SK-N-SH treated with all-trans-retinoic acid at 6 μM for 48 hours (cell line): ENCODE measurements at regions not wholly inside any gene's neighbourhood (a gene's known extent, or its start where the extent isn't known, plus 50 kb on each side); places are given as distances from the start of the nearest gene placed in this dataset.
"Not testable (repeated sequence)": the region's sequence is repeated elsewhere in the genome, so short reads cannot be mapped to it uniquely, and the experiment has no call there.

Experiments used
- ATAC-seq: fragments of 200-7000 bp; cut with Tn5 transposase; 3 replicates; pipeline ENCODE4 v1.9.1; 2020; ENCODE audit warnings: mild to moderate bottlenecking, moderate library complexity
- ARNTL ChIP-seq: fragments of 450-650 bp; formaldehyde crosslinking; IDR thresholded peaks from 2 replicates; pipeline ENCODE4 v1.5.0; 2020; ENCODE audit warnings: low read depth, mild to moderate bottlenecking, moderate library complexity, borderline replicate concordance
- CREB5 ChIP-seq: fragments of 250-450 bp; sonication (Bioruptor Pico); IDR thresholded peaks from 2 replicates; pipeline ENCODE4 v1.5.1; 2020; ENCODE audit warnings: low read depth, mild to moderate bottlenecking, moderate library complexity
- GLIS3 ChIP-seq: fragments of 250-450 bp; sonication (Bioruptor Pico); IDR thresholded peaks from 2 replicates; pipeline ENCODE4 v1.5.0; 2020; ENCODE audit warnings: mild to moderate bottlenecking, moderate library complexity
- ISL1 ChIP-seq: fragments of 250-450 bp; sonication (Bioruptor Pico); IDR thresholded peaks from 2 replicates; pipeline ENCODE4 v2.1.2; 2022; ENCODE audit warnings: mild to moderate bottlenecking, moderate library complexity
- OSR1 ChIP-seq: fragments of 250-450 bp; sonication (Bioruptor Pico); IDR thresholded peaks from 2 replicates; pipeline ENCODE4 v1.8.0; 2022; ENCODE audit warnings: moderate library complexity, mild to moderate bottlenecking, inconsistent platforms
- PATZ1 ChIP-seq: fragments of 250-450 bp; sonication (Bioruptor Pico); IDR thresholded peaks from 2 replicates; pipeline ENCODE4 v1.8.0; 2020; ENCODE audit warnings: mild to moderate bottlenecking, moderate library complexity, borderline replicate concordance
- POU6F1 ChIP-seq: fragments of 250-450 bp; sonication (Bioruptor Pico); IDR thresholded peaks from 2 replicates; pipeline ENCODE4 v1.8.0; 2021; ENCODE audit warnings: low read depth, mild to moderate bottlenecking, moderate library complexity, borderline replicate concordance
- PPARA ChIP-seq: fragments of 250-450 bp; sonication (Bioruptor Pico); IDR thresholded peaks from 2 replicates; pipeline ENCODE4 v1.5.0; 2020; ENCODE audit warnings: mild to moderate bottlenecking, borderline replicate concordance
- SNAI2 ChIP-seq: fragments of 250-450 bp; sonication (Bioruptor Pico); IDR thresholded peaks from 2 replicates; pipeline ENCODE4 v1.5.0; 2020; ENCODE audit warnings: mild to moderate bottlenecking, moderate library complexity
- TCF4 ChIP-seq: fragments of 250-450 bp; sonication (Bioruptor Pico); IDR thresholded peaks from 2 replicates; pipeline ENCODE4 v1.8.0; 2021; ENCODE audit warnings: mild to moderate bottlenecking, moderate library complexity, borderline replicate concordance
- TOX ChIP-seq: fragments of 250-450 bp; sonication (Bioruptor Pico); IDR thresholded peaks from 2 replicates; pipeline ENCODE4 v1.8.0; 2021; ENCODE audit warnings: mild to moderate bottlenecking, moderate library complexity, borderline replicate concordance
- TSHZ2 ChIP-seq: fragments of 250-450 bp; sonication (Bioruptor Pico); IDR thresholded peaks from 2 replicates; pipeline ENCODE4 v1.5.0; 2020; ENCODE audit warnings: mild to moderate bottlenecking, moderate library complexity
- ZC3H10 ChIP-seq: fragments of 250-450 bp; sonication (Bioruptor Pico); IDR thresholded peaks from 2 replicates; pipeline ENCODE4 v1.5.1; 2021; ENCODE audit warnings: mild to moderate bottlenecking, moderate library complexity
- ZFP3 ChIP-seq: fragments of 250-450 bp; sonication (Bioruptor Pico); IDR thresholded peaks from 2 replicates; pipeline ENCODE4 v1.5.0; 2020; ENCODE audit warnings: mild to moderate bottlenecking, moderate library complexity
- ZNF8 ChIP-seq: fragments of 450-650 bp; formaldehyde crosslinking; IDR thresholded peaks from 2 replicates; pipeline ENCODE4 v1.5.0; 2020; ENCODE audit warnings: mild to moderate bottlenecking, moderate library complexity

- no peak for TF ChIP-seq POU6F1
- no peak for TF ChIP-seq OSR1 (CRISPR knock-in tag)
Observed at GRCh38 chr6:20340068-20340848, 61.4 kb upstream of the E2F3 start (continued).

- ATAC-seq: no peak
Observed at GRCh38 chr6:20341096-20341495, 60.6 kb upstream of the E2F3 start.

GRCh38 chr6:20341564-20341963, 60.1 kb upstream of the E2F3 start:
- no peak for TF ChIP-seq TCF4 (CRISPR knock-in tag)
- TF ChIP-seq ARNTL (CRISPR knock-in tag): no peak
- no peak for TF ChIP-seq PPARA (CRISPR knock-in tag)
- TF ChIP-seq POU6F1: no peak
- TF ChIP-seq, all 23 proteins: peak for 0
- no peak for ATAC-seq

More at GRCh38 chr6:20341096-20341495, 60.6 kb upstream of the E2F3 start:
- TF ChIP-seq TCF4 (CRISPR knock-in tag) (no peak), ZNF8 (no peak)

GRCh38 chr6:20346948-20347347, 54.7 kb upstream of the E2F3 start:
- not testable (repeated sequence) for ATAC-seq

GRCh38 chr6:20348041-20348440, 53.6 kb upstream of the E2F3 start:
- no peak for ATAC-seq
- TF ChIP-seq ZC3H10 (CRISPR knock-in tag) (no peak), PATZ1 (CRISPR knock-in tag) (no peak), ZFP3 (CRISPR knock-in tag) (no peak), TOX (CRISPR knock-in tag) (no peak), POU6F1 (no peak), CREB5 (CRISPR knock-in tag) (no peak), TSHZ2 (CRISPR knock-in tag) (no peak), ISL1 (CRISPR knock-in tag) (no peak), TCF4 (CRISPR knock-in tag) (no peak), SNAI2 (CRISPR knock-in tag) (no peak), GLIS3 (CRISPR knock-in tag) (no peak), OSR1 (CRISPR knock-in tag) (no peak)
- TF ChIP-seq, all 23 proteins: peak for 0
